HG03520 (cell line): ENCODE measurements at regions not wholly inside any gene's neighbourhood (a gene's known extent, or its start where the extent isn't known, plus 50 kb on each side); places are given as distances from the start of the nearest gene placed in this dataset.

ENCODE experiments used
- ATAC-seq: cut with Tn5 transposase; IDR thresholded peaks from one replicate; pipeline ENCODE4 v1.9.1; 2021; ENCODE audit warnings: mild to moderate bottlenecking, moderate library complexity; ENCODE audit not compliant: unreplicated experiment

DNA sequence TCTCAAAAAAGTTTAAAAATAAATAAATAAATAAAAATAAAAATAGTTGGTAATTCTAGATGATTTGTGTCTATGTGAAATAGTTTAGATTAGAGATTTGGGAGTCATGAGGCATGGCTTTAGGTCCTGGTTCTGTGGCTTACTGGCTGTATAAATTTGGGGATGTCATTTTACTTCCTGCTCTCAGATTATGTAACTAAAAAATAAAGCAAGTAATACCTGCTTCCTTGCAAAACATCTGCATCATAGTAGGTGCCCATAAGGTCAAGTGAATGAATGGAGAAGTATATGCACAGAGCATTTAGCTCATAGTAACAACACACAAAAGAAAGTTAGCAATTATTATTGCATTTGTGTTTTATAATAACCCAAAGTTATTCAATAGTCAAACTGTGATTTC, 287.7 kb upstream of the TLE4 start:
- no peak for ATAC-seq

DNA sequence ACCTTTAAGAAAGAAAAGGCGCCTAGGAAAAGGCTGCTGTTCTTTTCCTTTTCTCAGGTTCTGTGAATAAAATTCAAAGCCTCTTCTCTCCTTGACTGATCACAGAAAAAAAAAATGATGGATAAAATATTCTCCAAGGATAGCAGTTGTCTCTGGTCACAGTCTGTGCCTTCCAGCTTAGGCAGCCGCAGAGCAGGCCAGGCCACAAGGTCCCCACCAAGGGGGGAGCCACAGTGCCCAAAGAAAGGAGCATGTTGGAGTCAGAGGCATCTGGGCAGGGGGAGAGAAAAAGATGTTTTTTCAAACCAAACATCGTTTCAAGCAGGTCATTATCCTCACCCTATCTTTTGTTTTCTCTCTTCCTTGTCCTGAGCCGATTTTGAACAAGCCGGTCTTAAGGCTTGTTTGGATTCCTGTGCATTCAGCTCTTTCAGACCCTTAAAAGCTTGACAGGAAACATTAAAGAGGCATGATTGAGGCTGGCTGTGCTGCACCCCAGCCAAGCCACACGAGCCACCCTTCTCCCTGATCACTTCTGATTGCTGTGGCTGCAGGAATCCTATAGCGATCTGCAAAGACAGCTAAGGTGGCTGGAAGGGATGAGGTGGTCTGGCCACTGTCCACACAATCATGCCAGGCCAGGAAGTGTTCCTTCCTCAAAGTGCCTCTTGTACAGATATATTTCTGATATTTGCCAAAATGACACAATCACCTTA, 284.6 kb upstream of the TLE4 start:
- no peak for ATAC-seq

DNA sequence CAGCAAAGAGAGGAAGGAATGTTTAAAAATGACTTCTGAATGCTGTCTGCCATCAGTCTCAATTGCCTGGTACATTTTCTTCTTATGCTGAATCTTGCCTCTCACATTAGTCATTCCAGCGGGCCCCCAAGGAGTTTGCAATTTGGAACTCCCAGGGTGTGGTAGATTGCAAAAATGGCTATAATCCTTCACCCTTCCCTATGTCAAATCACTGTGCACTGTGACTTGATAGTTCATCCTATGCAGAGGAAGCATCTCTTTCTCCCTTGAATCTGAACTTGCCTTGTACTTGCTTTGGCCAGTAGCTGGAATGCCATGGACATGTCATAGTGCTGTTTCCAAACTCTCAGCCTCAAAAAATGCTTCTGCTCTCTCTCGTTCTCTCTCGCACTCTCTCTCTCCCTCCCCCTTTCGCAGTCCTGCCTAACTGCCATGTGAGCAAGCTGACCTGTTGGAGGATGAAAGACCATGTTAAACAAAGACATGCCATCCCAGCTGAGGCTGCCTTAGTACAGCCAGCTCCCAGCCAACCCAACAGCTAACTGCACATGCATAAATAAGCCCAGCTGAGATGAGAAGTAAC, 284.0 kb upstream of the TLE4 start:
- ATAC-seq, result no peak

DNA sequence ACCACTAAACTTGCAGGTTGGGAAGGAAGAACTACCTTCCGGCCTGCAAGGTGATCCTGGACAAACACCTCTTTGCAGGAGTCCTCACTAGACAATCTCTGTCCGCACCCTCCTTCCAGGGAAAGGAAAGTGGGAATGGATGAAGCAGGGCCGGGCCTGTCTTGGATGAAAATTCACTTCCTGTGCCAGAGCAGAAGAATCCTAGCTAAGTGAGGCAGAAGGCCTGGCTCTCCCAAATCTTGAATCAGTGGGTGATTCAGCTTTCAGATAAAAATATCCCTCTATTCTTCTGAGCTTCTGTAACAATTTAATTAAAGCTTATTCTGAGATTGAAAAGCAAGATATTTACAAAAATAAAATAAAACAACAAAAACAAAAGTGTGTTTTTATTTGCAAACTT, 281.9 kb upstream of the TLE4 start:
- ATAC-seq, result no peak

DNA sequence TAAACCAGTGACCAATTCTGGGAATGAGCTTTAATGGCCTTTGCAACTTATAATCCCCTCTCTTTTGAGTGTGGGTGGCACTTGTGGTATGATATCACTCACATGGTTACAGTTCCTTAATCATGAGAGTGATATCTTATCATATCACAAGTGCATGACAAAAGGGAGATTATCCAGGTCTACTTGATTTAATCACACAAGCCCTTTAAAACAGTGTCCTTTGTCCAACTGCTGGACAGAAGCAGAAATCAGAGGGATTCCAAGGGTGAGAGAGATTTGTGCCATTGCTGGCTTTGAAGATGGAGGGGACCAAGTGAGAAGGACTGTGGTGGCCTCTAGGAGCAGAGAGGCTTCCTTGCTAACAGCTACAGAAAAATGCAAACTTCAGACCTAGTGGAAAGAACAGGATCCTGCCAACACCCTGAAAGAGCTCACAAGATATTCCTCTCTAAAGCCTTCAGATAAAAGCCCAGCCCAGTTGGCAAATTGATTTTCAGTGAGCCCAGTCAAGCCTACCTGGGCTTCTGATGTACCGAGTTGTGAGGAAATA, 279.0 kb upstream of the TLE4 start:
- no peak for ATAC-seq

DNA sequence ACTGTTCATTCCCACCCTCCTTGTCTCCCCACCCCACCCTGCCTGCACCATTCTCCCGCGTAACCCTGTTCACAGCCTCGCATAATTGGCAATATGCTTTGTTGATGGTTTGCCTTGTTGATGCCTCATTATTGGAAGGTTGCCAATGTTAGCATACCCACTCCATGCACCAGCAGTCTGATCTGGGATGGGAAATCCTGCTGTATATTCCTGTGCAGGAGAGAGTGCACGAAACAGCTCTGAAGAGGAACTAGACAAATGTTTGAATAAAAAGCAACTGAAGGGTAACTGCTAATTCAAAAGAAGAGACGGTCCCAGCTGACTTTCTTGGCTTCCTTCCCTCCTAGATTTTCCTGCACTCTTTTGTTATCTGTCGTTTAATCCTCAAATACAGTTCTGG, 271.7 kb upstream of the TLE4 start:
- no peak for ATAC-seq

DNA sequence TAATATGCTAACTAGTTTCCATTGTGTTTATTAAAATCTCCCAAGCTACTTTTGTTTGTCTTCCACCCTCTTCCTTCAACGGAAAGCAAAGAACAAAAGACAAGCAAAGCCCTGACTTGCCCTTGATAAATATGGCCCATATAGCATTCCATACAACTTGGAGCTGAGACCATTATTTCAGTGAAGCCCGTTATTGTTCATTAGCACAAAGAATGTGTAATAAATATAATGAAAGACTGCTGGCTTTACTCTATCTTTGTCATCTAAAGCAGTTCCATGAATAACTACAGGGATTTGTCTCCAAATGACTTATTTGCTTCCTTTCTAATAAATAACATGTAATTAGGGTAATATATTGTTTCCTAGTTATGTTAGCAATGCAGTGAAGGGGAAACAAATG, 270.7 kb upstream of the TLE4 start:
- ATAC-seq, result no peak

DNA sequence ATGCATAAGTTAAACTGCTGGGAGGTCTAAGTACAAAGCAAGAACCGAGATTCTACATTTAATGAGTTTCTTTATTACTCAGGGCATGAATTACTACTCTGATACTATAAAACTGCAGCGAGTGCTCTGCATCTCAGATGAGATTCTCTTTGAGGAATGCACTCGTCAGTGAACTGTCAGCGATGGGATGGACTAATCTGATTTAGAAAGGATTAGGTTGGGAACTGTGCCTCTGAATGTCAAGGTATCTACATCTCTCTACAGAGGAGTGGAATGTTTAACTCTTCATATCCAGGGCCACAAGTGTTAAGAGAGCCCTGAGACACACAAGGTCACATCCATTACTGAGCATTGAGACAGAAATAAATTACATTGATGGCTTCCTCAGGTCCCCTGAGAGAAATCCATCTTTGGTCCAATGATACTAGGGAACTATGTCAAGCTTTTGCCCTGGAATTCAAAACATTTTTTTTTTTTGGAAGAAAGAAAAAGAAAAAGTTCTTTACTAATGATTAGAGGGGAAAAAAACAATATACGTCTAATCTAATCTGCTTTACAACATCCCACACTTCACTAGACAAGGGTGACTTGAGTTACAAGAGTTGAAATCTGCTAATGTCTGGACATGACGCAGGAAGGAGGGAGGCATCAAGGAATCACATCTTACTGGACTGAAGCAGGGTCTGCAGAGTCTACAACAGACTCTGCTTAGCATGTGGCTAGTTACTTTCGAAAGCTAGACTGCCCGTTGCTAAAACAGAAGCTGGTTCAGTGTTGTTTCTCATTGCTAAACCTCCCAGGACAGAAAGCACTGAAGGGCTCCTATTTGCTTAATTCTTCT, 270.0 kb upstream of the TLE4 start:
- no peak for ATAC-seq

DNA sequence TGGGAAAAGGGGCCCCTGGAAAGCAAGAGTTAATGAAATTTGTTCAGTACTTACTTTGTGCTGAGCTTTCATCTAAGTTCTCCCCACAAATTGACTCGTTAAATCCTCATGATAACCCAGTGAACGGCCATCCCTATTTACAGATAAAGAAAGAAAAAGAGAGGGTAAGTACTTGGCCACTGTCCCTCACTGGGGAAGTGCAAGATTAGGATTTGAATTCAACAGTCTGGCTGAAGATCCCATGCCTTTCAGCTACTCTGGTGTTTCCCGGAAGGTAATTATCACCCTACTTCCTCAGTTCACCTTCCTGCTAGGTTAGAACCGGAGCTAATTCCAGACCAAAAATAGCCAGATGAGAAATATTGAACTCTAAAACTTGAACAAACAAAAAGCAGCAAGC, 269.2 kb upstream of the TLE4 start:
- ATAC-seq, result no peak

DNA sequence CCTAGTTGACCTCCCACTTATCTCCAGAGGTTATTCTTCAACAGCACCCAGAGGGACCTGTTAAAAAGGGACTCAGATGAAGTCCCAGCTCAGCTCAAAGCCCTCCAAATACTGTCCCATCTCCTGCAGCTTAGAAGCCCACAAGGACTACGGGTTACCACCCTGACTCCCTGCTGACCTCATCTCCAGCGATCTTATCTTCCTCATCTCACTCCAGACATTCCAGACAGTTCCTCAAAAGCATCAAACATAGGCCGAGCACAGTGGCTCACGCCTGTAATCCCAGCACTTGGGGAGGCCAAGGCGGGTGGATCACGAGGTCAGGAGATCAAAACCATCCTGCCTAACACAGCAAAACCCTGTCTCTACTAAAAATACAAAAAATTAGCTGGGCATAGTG, 263.8 kb upstream of the TLE4 start:
- no peak for ATAC-seq

DNA sequence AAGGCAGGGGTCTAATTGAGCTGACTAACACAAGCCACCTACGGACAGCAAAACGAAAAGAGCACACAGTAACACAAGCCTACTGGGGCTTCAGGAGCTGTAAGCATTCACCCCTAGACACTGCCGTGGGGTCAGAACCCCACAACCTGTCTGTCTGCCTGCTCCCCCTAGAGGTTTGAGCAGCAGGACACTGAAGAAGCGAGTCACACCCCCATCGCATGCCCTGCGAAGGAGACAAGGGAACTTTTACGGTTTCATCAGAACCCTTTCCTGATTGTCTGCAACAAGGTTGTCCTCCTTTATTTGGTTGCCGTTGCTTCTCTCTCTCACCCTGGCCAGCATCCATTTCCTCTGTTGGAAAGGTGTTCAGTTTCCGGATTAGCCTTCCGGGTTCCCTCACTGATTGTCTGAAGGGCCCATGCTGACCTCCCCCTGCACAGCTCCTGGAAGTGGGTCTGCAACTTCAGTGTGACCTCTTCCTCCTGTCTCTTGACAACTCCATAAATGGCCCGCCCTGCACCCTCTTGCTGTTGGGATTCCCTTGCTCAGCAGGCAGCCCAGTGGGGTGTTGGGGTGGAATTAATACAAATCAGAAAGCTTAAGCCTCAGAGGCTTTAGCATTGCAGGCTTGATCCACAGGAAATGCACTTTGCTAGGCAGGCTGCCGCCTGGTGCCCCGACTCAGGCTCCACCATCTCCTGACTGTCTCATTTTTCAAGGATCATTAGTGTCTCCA, 258.9 kb upstream of the TLE4 start:
- no peak for ATAC-seq

DNA sequence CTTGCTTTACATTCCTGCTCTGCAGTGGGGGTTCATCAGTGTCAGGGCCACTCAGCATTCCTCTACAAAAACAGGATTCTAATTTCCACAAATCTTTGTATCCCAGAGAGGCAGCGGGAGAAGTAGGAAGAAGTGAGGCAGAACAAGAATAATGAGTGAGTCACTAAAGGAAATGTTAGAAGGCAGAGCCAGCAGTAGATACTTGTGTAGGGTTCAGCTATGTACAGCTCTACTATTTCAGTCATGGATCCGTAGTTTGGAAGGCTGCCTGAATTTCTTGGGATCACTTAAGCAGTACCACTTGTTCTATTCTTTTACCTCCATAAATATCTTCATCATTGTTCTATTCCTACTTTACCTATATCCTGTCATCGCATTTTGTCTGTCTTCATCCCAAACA, 246.3 kb upstream of the TLE4 start:
- ATAC-seq, result no peak

DNA sequence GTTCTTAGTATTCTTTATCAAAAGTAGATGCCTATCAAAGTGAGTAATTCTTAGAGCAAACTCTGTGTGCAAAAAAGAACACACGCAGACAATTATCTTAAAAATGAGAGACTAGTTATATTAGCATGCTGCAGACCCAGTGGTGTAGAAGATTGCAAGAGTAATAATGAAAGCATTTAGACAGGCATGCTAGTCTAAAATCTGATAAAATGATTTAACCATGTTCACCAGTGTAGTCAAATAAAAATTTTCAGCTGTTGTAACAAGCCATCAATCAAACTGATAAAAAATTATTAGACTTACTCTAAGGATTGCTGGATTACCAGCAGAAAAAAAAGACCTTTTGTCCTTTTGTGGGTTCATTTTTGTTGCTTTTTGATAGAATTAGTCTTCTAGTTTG, 241.9 kb upstream of the TLE4 start:
- no peak for ATAC-seq

DNA sequence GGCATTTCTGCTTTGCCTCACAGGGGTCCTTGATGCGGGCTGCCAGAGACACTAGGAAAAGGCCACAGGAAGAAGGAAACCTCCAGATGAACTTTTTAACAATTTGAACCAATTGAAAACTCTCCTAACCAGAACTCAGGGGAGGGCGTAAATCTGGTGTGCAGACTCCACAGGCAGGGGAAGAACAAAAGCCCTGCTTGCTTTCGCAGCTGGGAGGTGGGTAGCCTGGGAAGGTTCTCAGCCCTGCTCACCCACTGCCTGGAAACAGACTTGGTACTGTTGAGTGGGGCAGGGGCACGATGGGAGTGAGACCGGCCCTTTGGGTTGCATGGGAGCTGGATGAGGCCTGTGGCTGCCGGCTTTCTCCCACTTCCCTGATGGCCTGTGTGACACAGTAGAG, 237.8 kb upstream of the TLE4 start:
- no peak for ATAC-seq

DNA sequence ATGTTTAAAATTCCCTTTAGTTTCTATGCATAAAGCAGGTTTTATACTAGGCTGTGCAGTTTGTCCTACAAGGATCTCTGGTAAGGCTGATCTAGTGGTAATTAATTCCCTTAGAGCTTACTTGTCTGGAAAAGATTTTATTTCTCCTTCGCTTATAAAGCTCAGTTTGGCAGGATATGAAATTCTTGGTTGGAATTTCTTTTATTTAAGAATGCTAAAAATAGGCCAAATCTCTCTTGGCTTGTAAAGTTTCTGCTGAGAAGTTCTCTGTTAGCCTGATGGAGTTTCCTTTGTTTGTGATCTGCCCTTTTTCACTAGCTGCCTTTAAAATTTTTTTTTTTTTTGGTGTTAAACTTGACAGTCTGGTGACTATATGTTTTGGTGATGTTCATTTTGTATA, 237.1 kb upstream of the TLE4 start:
- ATAC-seq, result no peak

DNA sequence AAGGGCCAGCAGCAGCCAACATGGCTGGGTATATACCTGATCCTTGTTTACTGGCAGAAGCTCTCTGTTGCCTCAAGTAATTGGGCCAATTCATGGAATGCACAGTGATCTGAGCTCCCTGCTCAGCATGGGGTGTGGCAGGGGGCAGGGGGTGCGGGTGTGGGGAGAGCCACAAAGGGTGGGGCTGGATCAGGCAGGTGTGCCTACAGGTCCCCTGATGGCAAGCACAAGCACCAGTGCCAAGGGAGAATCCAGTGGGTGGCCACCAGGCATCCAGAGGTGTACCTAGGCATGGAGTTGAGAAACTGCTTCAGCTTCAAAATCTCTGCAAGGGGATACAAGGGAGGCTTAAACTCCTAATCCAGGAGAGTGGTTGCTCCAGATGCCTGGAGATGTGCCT, 235.8 kb upstream of the TLE4 start:
- ATAC-seq, result no peak

DNA sequence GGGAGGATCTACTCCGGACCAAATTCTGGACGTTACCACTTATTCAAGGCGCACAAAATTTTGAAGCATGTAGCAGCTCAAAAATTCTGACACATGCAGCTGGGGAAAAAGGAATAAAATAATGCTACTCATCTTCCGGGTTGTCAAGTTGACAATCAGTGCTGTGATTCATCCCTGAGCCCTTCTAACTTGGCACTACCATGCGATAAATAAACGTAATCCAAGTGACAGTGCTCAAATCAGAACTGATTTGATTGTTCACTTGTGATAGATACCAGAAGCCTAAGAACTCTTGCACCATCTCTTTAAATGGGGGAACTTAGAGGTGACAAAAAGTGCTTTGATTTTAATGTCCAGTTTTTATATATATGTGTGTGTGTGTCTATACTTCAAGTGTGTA, 230.2 kb upstream of the TLE4 start:
- ATAC-seq, result no peak

DNA sequence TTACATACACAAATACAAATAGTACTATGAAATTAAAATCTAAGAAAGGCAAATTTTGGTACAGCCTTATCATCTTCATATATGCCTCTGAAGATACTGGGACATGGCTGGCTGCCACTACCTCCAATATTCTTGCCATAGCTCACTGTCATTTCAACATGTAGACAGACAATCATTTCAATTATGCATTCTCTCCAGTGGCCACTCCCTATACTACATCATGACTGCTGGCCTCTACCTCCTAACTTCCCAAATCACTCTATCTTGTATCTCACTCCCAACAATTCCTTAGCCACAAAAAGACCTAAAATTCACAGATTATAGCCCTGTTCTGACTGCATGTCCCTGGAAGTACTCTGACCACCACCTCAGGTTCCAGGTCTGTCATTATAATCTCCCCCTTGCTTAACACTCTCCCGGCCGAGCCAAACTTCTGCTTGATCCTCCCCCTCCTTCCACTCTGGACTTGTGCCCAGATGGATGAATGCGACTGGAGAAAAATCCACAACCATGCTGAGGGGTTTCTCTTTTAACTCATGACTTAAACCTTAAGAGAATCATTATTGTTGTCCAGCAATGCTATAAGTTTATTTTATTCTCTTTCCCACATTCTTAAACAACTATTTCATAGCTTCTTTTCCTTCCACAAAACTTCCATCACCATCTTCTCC, 225.3 kb upstream of the TLE4 start:
- ATAC-seq, result no peak

DNA sequence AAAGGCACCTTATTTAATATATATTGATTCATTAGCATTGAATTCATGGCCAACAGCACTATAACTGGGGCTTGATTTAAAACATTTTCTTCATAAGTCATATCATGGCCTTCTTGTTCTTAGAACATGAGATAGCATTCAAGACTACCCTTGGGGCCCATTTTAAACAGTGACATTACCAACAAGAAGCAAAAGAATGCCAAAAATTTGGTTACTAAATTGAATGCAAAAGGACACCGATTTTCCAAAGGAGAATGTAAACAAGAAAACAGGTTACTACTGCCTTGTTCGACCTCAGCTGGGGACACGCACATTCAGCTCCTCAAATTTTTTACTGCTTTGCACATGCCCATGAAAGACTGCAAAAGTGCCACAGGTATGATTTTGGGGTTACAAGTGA, 219.4 kb upstream of the TLE4 start:
- ATAC-seq, result no peak

DNA sequence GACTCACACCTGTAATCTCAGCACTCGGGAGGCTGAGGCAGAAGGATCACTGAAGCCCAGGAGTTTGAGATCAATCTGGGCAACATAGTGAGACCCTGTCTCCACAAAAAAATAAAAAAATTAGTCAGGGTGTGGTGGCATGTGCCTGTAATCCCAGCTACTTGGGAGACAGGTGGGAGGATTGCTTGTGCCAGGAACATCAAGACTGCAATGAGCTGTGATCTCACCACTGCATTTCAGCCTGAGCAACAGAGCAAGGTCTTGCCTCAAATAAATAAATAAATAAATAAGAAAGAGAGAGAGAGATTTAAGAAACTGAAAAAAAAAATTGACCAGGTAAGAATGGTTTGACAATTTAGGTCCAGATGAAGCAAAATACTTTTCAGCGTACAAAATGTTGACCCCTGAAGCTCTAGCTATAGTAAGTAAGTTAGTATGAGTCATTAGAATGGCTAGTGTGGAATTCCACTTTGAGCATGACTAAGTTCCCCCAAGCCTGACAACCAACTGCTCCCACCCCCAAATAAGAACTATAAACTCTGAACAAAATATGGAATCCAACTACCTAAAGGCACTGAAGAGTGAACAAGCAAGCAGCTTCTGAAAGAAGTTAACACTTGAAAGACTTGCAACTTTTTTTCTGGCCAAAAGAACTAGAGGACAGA, 217.8 kb upstream of the TLE4 start:
- no peak for ATAC-seq
